Testis (tissue), 2 donors: ENCODE measurements at regions not wholly inside any gene's neighbourhood (a gene's known extent, or its start where the extent isn't known, plus 50 kb on each side); places are given as distances from the start of the nearest gene placed in this dataset.

Source experiments
- DNase-seq: peaks from one replicate; pipeline ENCODE4 v3.0.0-alpha.2; 2019
- H3K27ac ChIP-seq, 2 donors: fragments of 200-600 bp; sonication (generic); one replicate each; pipeline ENCODE4 v1.5.1; 2019
- H3K27me3 ChIP-seq: fragments of 200-600 bp; sonication (generic); one replicate; pipeline ENCODE4 v1.5.1; 2019
- H3K36me3 ChIP-seq: fragments of 200-600 bp; sonication (generic); one replicate; pipeline ENCODE4 v1.5.1; 2017; ENCODE audit warnings: low read depth; ENCODE audit errors: missing control alignments
- H3K4me1 ChIP-seq: fragments of 200-600 bp; sonication (generic); one replicate; pipeline ENCODE4 v1.5.1; 2019
- H3K4me3 ChIP-seq, 2 donors: fragments of 200-600 bp; sonication (generic); one replicate each; pipeline ENCODE4 v1.5.1; 2017 to 2019
- H3K9me3 ChIP-seq: fragments of 200-600 bp; sonication (generic); one replicate; pipeline ENCODE4 v1.5.1; 2017
- CTCF ChIP-seq, 3 experiments: fragments of 450-650 bp in 2 of 3; fragments of 200-600 bp in 1 of 3; sonication (generic) in 1 of 3; IDR thresholded peaks; one replicate each; pipeline ENCODE4 v1.5.1; 2016 to 2019; ENCODE audit warnings: antibody characterized with exemption in 3 of 3, mild to moderate bottlenecking in 2 of 3, moderate library complexity in 1 of 3
- POLR2A ChIP-seq: fragments of 450-650 bp; IDR thresholded peaks from one replicate; pipeline ENCODE4 v1.6.1; 2017; ENCODE audit warnings: antibody characterized with exemption, mild to moderate bottlenecking, moderate library complexity
- WGBS, 2 donors: methylation state at CpG; one replicate each; pipeline ENCODE4 v1.1.5; 2018; 5-methylcytosine and 5-hydroxymethylcytosine counted together
- intact Hi-C: fragments of 100-400 bp; cut with DNase I; formaldehyde crosslinking; loops from one replicate; pipeline ENCODE4 v1.15.1; 2023; ENCODE audit warnings: low total_unique reads

- intact Hi-C loops = no loop called here
- TF ChIP-seq POLR2A = no peak
- no peak for TF ChIP-seq CTCF (IDR thresholded peaks at IDR 0.05)
- H3K27me3 ChIP-seq = no peaks in the 10 kb centered on the region
- no peak for DNase-seq
- H3K36me3 ChIP-seq = no peaks in the 10 kb centered on the region
- H3K27ac ChIP-seq = no peak overlapping the region
- no peak overlapping the region for H3K4me3 ChIP-seq
- no peaks in the 10 kb centered on the region for H3K9me3 ChIP-seq
- no peaks in the 10 kb centered on the region for H3K4me1 ChIP-seq
Measured at GRCh38 chr20:17021481-17021880, 205.4 kb upstream of the PCSK2 start.

- H3K36me3 ChIP-seq = no peaks in the 10 kb centered on the region
- WGBS, 2 donors = 50 to 80% methylated on average over 1 of the region's 1 CpG
- H3K27me3 ChIP-seq = no peaks in the 10 kb centered on the region
- intact Hi-C loops = no loop called here
- H3K4me3 ChIP-seq = no peak overlapping the region
- H3K9me3 ChIP-seq = no peaks in the 10 kb centered on the region
- TF ChIP-seq POLR2A (no peak), CTCF (IDR thresholded peaks at IDR 0.05) (no peak)
- DNase-seq = no peak
- no peaks in the 10 kb centered on the region for H3K4me1 ChIP-seq
- H3K27ac ChIP-seq = no peak overlapping the region
Measured at GRCh38 chr20:17023036-17023435, 203.8 kb upstream of the PCSK2 start.

- WGBS, 2 donors = 44 to 58% methylated on average over 8 of the region's 8 CpGs
- DNase-seq = no peak
- Histone ChIP-seq H3K4me3 (no peak overlapping the region), H3K4me1 (no peaks in the 10 kb centered on the region), H3K9me3 (no peaks in the 10 kb centered on the region), H3K36me3 (no peaks in the 10 kb centered on the region), H3K27ac (no peak overlapping the region), H3K27me3 (no peaks in the 10 kb centered on the region)
- no peak for TF ChIP-seq POLR2A
- no peak for TF ChIP-seq CTCF (IDR thresholded peaks at IDR 0.05)
- intact Hi-C loops = no loop called here
Measured at GRCh38 chr20:17023806-17024205, 203.0 kb upstream of the PCSK2 start.

- H3K4me1 ChIP-seq = no peaks in the 10 kb centered on the region
- no peak overlapping the region for H3K27ac ChIP-seq
- intact Hi-C loops = no loop called here
- DNase-seq = no peak
- no peaks in the 10 kb centered on the region for H3K9me3 ChIP-seq
- no peaks in the 10 kb centered on the region for H3K27me3 ChIP-seq
- no peak overlapping the region for H3K4me3 ChIP-seq
- WGBS, 2 donors = 58 to 61% methylated on average over 5 of the region's 5 CpGs
- H3K36me3 ChIP-seq = no peaks in the 10 kb centered on the region
- no peak for TF ChIP-seq CTCF (IDR thresholded peaks at IDR 0.05)
- TF ChIP-seq POLR2A = no peak
Measured at GRCh38 chr20:17024513-17025119, 202.2 kb upstream of the PCSK2 start.

- H3K4me3 ChIP-seq = no peak overlapping the region
- H3K9me3 ChIP-seq = no peaks in the 10 kb centered on the region
- intact Hi-C loops = no loop called here
- H3K36me3 ChIP-seq = no peaks in the 10 kb centered on the region
- H3K4me1 ChIP-seq = no peaks in the 10 kb centered on the region
- H3K27me3 ChIP-seq = no peaks in the 10 kb centered on the region
- TF ChIP-seq POLR2A = no peak
- no peak for TF ChIP-seq CTCF (IDR thresholded peaks at IDR 0.05)
- no peak overlapping the region for H3K27ac ChIP-seq
- no peak for DNase-seq
- 80 to 89% methylated on average over 2 of the region's 2 CpGs for WGBS, 2 donors
Measured at GRCh38 chr20:17026346-17026745, 200.5 kb upstream of the PCSK2 start.
